Ramos (cell line): ENCODE measurements at regions not wholly inside any gene's neighbourhood (a gene's known extent, or its start where the extent isn't known, plus 50 kb on each side); places are given as distances from the start of the nearest gene placed in this dataset.
"Not testable (repeated sequence)": the region's sequence is repeated elsewhere in the genome, so short reads cannot be mapped to it uniquely, and the experiment has no call there.

Source experiments
- in situ Hi-C: fragments of 300-500 bp; cut with MboI; formaldehyde crosslinking; loops from one replicate; pipeline ENCODE4 v1.14.3; 2022; ENCODE audit warnings: low sequenced_read_pairs; ENCODE audit not compliant: unreplicated experiment

DNA sequence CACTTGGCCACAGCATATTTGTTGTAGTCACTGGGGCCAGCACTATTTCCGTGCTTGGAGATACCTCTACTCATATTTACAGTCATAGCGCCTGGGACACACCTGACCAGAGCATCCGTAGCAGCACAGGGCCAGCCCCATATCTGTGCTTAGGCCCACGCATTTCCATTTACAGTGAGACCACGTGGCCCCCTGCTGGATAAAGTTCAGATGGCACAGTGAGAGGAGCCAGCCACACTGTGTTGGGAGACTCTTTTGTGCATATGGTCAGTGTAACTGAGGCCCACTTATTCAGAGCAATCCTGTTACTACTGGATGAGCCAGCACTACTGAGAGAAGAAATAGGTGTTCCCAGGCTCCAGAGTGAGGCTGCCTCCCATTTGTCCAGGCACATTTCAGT, 455.3 kb downstream of the REEP3 start:
- in situ Hi-C loops: no loop called here

DNA sequence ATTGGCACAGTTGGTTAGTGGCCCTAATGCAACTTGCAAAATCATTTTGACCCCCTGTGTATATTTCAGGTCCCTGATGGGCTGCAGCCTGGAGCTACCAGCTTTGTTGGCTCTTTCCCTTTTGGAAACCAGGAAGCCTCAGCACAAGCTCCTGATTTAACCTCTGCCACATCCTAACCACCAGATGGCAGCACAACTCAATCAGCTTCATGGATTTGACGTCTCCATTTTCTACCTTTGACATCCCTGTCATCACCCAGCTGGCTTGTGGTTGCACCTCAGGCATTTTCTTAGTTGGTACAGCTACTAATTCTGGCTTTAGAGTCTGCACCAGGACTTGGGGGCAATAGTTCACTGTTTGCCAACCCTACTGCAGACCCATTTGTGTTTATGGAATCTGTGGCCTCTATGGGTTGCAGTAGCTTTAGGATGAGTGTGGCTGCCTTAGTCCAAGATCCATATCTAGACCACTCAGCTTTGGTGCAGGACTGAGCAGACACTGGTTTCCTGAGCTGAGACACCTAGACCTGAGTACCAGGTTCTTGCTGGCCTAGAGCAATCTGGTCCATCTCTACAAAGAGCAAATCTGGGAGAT, 456.2 kb downstream of the REEP3 start:
- in situ Hi-C loops: no loop called here

DNA sequence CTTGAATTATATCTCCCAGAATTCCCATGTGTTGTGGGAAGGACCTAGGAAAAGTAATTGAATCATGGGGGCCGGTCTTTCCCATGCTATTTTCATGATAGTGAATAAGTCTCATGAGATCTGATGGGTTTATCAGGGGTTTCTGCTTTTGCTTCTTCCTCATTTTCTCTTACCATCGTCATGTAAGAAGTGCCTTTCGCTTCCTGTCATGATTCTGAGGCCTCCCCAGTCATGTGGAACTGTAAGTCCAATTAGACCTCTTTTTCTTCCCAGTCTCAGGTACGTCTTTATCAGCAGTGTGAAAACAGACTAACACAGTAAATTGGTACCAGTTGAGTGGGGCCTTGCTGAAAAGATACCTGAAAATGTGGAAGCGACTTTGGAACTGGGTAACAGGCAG, 459.7 kb downstream of the REEP3 start:
- in situ Hi-C loops: not testable (repeated sequence)

DNA sequence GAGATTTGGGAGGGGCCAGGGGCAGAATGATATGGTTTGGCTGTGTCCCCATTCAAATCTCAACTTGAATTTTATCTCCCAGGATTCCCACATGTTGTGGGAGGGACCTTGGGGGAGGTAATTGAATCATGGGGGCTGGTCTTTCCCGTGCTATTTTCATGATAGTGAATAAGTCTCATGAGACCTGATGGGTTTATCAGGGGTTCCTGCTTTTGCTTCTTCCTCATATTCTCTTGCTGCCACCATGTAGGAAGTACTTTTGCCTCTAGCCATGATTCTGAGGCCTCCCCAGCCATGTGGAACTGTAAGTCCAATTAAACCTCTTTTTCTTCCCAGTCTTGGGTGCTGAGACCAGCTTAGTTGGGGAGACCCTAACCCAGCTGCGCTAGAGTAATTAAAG, 462.9 kb downstream of the REEP3 start:
- in situ Hi-C loops: not testable (repeated sequence)

DNA sequence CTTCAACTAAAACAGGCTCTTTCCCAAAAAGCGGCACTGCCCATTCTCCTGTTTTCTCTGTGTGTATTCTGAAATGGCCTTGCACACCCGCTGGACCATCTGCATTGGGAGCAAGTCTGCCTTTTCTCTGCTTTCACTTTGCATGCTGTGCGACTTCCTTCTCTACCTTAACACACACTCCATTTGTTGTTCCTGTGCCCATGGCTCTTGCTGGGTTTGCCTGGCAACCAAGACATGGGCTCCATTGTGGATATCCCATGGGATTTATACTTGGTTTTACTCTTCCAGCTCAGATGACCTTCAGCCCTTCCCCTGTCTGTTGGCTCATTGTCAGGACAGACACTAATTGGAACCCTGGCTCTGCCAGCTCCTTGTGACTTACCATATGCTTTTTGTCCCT, 465.3 kb downstream of the REEP3 start:
- in situ Hi-C loops: no loop called here

DNA sequence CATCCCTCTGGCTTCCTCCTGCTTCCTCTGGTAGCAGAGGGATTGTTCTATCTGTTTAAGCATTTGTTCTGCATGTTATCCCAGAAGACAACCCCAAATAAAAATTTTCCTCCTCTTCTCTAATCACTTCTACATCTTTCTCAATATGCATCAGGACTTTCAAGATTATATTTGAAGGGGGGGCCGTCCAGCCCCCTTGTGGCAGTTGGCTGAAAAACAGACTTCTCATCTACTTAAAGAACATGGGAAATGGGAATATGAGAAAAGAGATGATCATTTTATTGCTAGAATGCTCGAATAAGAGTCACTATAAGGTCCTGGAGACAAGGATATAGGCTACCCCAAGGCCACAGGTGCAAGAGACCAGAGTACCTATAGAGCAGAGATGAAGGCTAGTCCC, 466.0 kb downstream of the REEP3 start:
- in situ Hi-C loops: no loop called here

DNA sequence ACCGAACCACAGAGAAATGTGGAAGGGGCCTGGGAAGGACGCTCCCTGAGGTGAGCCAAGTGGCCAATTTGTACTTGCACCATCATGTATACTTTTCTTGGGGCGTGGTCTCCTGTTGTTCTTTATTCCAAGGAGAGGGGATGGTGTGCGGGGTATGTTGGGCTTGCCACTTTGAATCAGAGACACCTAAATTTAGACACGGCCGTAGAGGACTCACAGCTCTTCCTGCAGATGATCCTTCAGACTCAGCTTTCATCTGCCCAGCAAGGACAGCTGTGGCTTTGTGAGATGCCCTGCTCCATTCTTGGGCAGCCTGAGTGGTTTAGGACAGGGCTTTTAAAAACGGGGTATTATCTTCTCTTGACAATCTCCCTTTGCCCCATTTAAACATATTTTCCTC, 473.2 kb downstream of the REEP3 start:
- in situ Hi-C loops: no loop called here

DNA sequence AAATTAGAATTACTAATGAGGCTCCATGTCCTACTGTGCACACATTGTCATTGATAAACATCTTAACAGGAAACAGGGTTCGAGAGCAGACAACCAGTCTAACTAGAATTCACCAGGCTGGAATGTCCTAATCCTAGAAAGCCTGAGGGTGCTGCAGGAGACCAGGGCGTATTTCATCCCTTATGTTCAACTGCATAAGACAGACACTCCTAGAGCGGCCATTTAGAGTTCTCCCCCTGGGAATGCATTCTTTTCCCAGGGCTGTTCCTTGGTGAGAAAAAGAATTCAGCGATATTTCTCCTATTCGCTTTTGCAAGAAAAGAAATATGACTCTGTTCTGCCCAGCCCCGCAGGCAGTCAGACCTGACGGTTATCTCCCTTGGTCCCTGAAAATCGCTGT, 486.0 kb downstream of the REEP3 start:
- in situ Hi-C loops: no loop called here

DNA sequence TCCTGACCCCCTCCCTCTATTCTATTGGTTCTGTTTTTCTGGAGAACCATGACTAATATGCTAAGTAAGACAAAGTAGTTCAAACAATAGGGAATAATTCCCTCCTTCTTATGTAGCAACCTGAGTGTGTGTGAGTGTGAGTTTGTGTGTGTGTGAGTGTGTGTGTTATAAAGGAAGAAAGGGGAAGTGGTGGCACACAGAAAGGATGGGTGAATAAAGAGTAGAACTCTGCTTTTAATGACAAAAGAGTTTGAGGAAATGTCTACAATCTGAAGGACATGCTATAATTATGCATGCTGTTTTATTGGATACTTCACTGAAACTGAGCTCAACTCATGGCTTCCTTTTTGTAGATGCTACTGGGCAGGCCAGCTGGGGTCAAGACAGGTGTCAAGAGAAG, 489.5 kb downstream of the REEP3 start:
- in situ Hi-C loops: no loop called here

DNA sequence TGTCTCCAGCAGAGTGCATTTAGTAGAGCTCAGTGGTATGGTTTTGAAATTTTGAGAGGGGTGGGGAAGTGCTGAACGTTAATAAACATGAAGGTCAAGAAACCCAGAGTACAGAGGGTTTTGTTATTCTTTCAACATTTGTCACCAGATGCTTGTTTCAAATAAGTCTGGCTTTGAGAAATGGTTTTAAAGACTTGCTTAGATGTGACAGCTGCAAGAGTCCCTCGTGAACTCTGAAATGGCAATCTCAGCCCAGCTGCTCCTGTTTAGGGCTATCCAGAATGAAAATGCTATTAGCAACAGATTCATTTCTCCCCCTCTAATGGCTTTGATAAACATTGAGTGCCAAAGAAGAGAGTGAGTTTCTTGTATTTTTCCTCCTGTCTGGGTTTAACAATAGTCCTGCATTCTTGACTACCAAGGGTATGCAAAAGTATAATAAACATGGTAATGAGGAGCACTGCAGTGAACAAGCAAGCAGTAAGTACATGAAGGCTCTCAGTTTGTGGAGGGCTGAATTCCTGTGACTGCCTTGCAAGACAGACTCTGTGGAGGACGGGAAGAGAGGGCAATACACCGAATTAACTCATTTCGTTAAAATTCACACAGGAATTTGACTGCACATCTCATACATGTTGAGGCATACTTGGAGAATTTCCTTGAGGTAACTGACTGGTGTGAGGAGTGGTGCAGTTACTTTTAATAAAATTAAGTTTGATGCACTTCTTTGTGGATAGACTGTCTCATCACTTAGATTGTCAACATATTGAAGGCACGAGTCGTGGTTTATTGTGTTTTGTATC, 490.9 kb downstream of the REEP3 start:
- in situ Hi-C loops: no loop called here

DNA sequence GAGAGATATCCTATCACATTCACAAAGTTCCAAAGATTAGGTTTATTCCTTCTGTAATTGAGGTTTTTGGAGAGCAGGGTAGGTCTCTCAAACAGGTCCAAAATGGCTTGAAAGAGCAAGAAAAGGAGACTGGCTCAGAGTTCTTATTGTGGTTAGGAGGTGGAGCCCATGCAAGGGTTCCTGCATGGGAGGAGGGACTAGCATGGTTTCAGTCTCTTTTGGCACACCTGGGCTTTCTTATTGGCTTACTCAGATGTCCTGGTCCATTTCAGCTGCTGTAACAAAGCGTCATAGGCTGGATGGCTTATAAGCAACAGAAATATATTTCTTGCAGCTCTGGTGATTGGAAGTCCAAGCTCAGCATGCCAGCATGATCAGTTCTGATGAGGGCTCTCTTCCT, 493.1 kb downstream of the REEP3 start:
- in situ Hi-C loops: no loop called here

DNA sequence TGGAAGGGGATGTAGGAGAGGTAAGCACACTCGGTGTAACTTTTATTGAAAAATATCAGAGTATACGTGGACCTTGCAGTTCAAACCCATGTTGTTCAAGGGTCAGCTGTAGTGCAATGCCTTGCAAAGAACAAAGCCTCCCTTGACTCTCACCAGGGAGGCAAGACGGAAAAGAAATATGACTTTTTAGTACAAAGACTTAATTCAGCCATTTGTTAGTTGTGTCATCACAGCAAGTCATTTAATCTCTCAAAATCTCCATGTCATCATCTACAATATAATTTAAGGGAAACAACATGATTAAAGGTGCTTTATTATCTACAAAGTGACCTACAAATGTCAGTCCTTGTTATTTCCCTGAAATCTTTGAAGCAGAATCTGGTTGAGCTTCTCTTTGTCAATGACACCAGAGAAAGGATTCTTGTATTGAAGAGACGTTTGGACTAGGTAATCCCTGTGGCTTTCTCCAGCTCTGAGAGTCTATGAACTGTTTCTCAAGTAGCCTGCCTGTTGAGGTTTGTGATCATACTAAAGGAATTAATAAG, 502.8 kb downstream of the REEP3 start:
- in situ Hi-C loops: no loop called here

DNA sequence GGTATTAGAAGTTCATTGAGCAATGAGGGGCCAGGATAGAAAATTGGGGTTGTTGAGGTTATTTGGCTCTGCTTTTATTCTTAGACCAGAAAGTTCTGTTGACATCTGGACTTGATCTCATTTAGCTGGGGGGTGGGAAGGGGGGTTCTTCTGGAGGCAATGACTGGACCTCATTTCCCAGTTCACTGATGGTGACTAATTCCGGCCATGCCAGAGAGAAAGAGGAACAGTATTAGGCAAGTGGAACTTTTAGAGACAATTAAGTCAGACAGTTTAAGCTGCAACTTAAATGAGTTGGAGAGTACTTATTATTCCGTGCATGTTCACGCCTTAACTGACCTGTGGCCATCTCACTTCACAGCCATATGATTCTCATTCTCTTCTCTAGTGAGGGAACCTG, 512.5 kb downstream of the REEP3 start:
- in situ Hi-C loops: no loop called here

DNA sequence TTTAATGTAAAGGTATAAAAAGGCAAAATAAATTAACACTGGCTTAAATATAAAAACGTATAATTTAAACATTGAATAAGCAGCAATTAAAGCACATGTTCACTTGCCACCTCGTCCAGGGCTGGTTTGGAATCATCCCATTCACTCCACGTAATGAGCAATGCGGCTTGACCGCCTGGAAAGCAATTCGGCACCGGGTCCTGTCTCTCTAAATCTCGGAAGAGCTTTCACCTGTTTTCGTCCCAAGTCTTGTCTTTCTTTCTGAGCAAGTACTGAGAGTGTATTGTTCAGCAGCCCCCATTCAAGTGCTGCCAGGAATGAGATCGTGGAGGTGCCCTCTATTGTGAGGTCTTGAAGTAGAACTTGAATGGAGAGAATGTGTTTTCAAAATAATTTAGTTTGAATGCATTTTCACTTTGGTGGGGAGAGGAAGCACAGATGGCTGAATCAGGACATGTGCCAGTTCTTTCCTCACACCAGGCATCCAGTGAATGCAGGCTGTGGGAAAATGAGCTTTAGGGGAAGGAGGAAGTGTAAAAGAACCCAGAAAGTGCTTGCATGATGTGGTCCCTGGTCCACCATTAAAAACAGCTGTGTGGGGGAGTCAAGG, 515.2 kb downstream of the REEP3 start:
- in situ Hi-C loops: no loop called here

DNA sequence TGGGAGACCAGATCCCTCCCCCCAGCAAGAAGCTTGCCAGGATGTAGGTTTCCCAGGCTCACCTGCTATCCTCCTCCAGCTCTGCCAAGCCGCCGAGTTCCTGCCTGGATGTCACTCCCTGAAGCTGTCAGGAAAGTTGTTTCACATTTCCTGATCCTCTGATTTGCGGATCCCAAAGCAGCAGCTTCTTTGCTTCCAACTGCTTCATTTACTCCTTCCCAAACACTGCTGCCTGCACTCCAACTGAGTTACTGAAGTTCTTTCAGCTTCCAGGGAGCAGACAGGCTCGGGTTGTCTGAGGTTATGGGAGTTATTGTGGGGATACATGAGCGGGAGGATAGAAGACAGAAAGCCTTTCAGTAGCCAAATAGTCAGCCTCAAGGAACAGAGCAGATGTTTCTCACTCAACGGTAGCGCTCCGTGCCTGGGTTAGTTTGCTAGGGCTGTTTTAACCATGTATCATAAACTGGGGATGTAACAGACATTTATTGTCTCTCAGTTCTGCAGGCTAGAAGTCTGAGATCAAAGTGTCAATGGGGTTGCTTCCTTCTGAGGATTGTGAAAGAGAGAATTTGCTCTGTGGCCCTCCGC, 516.0 kb downstream of the REEP3 start:
- in situ Hi-C loops: no loop called here

DNA sequence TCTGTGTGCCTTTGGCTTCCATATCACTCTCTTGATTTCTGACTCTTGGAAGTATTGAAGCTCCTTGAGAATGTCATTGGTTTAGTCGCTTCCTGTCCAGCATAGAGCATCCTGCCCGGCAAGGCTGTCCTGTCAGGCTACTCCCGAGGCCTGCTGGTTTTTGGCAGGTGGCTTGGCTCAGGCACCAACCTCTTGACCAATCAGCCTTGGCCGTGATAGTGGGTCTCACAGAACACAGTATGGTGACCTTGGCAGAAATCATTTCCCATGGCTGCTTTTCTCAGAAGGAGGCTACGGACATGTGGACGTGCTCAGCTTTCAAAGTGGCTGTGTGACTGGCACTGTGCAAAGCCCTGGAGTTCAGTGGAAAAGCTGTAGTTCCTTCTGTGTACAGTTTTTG, 516.9 kb downstream of the REEP3 start:
- in situ Hi-C loops: no loop called here

DNA sequence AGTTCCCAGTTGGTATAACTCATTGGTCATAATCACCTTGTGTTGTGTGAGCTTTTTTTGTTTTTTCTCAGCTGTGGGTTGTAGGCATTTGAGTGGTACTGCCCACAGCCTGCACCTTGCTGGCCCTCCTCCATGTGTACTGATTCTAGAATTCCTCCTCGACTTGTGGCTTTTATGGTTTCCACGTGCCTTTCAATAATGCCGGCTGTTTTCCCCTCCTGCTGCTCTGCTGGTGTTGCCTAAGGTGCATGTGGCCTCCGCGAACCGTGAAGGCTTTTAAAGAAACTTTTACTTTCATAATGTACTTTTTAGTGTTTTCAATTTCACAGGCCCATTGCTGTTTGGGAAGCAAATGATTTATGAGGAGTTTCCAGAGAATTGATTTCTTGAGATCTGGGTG, 518.0 kb downstream of the REEP3 start:
- in situ Hi-C loops: no loop called here

DNA sequence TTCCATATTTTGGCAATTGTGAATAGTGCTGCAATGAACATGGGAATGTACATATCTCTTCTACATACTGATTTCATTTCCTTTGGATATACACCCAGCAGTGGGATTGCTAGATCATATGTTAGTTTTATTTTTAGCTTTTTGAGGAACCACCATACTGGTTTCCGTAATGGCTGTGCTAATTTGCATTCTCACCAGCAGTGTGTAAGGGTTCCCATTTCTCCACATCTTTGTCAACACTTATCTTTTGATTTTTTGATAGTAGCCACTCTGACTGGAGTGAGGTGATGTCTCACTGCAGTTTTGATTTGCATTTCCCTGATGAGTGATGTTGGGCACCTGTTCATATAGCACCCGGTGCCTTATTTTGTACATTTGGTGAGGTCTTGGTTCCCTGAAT, 519.6 kb downstream of the REEP3 start:
- in situ Hi-C loops: no loop called here

DNA sequence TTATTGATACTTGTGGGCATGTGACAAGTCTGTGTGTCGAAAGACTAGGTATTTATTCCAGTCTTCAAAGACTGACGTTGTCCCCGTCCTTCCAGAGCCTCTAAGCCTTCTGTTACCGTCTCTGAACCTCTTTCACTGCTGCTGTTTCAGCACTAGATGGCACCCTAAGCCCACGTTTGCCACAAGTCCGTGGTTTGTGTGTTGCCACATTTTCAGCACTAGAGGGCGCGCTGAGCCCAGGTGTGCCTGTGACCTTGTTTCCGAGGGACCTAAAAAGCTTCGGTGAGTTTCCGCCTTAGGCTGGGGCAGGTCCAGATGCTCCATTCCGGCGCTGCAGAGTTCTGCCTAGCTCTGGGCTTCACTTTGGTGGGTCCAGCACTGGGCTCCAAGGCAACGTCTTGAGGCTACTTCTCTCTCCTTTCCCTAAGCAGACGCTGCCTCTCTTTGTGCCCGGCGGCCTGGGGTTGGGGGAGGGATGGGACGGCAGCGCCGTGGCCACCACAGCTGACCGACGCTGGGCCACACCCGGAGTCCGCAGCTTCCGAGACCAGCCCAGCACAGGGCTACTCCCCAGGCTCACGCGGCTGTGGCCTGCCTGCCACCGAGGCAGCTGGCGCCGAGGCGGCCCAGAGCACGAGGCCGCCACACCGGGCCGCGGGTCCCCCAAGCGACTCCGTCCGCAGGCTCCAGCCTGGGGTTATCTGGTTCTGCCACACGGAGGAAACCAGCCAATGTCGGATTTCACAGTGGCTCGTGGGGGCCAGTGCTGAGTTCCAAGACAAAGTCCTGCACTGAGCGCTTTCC, 520.2 kb downstream of the REEP3 start:
- in situ Hi-C loops: no loop called here

DNA sequence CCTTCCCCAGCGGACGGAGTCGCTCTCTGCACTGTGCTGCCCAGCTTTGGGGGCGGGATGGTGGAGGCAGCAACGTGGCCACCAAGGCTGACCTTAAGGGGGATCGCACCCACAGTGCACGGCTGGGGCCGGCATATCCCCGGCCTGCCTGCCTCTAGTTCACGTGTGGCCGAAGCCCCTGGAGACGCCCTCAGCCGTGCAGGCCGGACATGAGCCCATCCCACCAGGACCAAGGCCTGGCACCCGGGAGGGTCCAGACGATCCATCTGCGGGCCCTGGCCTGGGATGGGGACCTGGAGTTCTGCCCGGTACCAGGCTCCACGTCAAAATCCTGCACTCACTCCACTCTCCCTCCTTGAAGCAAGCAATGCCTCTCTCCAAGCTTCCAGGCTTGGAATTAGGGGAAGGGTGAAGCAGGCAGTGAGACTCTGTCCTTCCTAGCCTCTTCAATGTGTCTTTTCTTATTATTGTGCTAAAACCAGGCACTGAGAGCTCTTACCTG, 520.8 kb downstream of the REEP3 start:
- in situ Hi-C loops: no loop called here
